ENCODE measurements at regions not wholly inside any gene's neighbourhood (a gene's known extent, or its start where the extent isn't known, plus 50 kb on each side); places are given as distances from the start of the nearest gene placed in this dataset.

- DNase-seq = peak in 1 of 58 donors; percentile 0
Measured at GRCh38 chr4:63814171-63814964, 594.9 kb downstream of the TECRL start.

- no peak for DNase-seq
Measured at GRCh38 chr4:63799166-63799565, 610.1 kb downstream of the TECRL start.

GRCh38 chr4:63795301-63795700 is 613.9 kb downstream of the TECRL start:
- DNase-seq = no peak

GRCh38 chr4:63790377-63790776 is 618.9 kb downstream of the TECRL start:
- no peak for DNase-seq

- DNase-seq = no peak
Measured at GRCh38 chr4:63788271-63788670, 621.0 kb downstream of the TECRL start.

GRCh38 chr4:63787326-63787725 is 621.9 kb downstream of the TECRL start:
- no peak for DNase-seq

- DNase-seq = peak in 2 of 58 donors; percentile 1 to 13
Measured at GRCh38 chr4:63786171-63786570, 623.1 kb downstream of the TECRL start.

GRCh38 chr4:63784822-63785221 is 624.4 kb downstream of the TECRL start:
- DNase-seq = no peak

- DNase-seq = no peak
Measured at GRCh38 chr4:63777601-63778000, 631.6 kb downstream of the TECRL start.

- DNase-seq = no peak
Measured at GRCh38 chr4:63764400-63764799, 644.9 kb downstream of the TECRL start.

GRCh38 chr4:63757929-63758328 is 651.3 kb downstream of the TECRL start:
- DNase-seq = peak in 6 of 58 donors; percentile 0 to 46 (median 1)

- DNase-seq = no peak
Measured at GRCh38 chr4:63742882-63743281, 666.4 kb downstream of the TECRL start.

- no peak for DNase-seq
Measured at GRCh38 chr4:63729519-63729918, 679.7 kb downstream of the TECRL start.

- no peak for DNase-seq
Measured at GRCh38 chr4:63728480-63729177, 680.6 kb downstream of the TECRL start.

- peak in 1 of 58 donors; percentile 53 for DNase-seq
Measured at GRCh38 chr4:63717384-63717783, 691.9 kb downstream of the TECRL start.

GRCh38 chr4:63708661-63709060 is 700.6 kb downstream of the TECRL start:
- DNase-seq = no peak

GRCh38 chr4:63700569-63700968 is 708.7 kb downstream of the TECRL start:
- DNase-seq = no peak

- no peak for DNase-seq
Measured at GRCh38 chr4:63693321-63693720, 715.9 kb downstream of the TECRL start.

- DNase-seq = no peak
Measured at GRCh38 chr4:63678358-63678931, 730.8 kb downstream of the TECRL start.

- no peak for DNase-seq
Measured at GRCh38 chr4:63670735-63671134, 738.5 kb downstream of the TECRL start.

- DNase-seq = no peak
Measured at GRCh38 chr4:63663870-63664269, 745.4 kb downstream of the TECRL start.

GRCh38 chr4:63644396-63644795 is 764.9 kb downstream of the TECRL start:
- DNase-seq = no peak

Measured in anterior cingulate cortex (tissue), 58 donors.